Subcutaneous abdominal adipose tissue (tissue), 5 donors: ENCODE measurements at regions not wholly inside any gene's neighbourhood (a gene's known extent, or its start where the extent isn't known, plus 50 kb on each side); places are given as distances from the start of the nearest gene placed in this dataset.

Experiments
- H3K27ac ChIP-seq: one replicate; pipeline ENCODE4 v1.7.0; 2013; ENCODE audit warnings: low read depth, mild to moderate bottlenecking, inconsistent platforms, low read length, moderate library complexity
- H3K27me3 ChIP-seq, 5 donors: one replicate each; pipeline ENCODE4 v1.7.0; 2013; ENCODE audit warnings: low read length in 5 of 5, inconsistent platforms in 1 of 5; ENCODE audit not compliant: control insufficient read depth in 5 of 5, insufficient read depth in 4 of 5
- H3K36me3 ChIP-seq, 5 donors: one replicate each; pipeline ENCODE4 v1.7.0; 2013; ENCODE audit warnings: low read length in 5 of 5; ENCODE audit not compliant: control insufficient read depth in 5 of 5, insufficient read depth in 5 of 5
- H3K4me1 ChIP-seq, 5 donors: one replicate each; pipeline ENCODE4 v1.7.0; 2013; ENCODE audit warnings: low read length in 5 of 5, mild to moderate bottlenecking in 3 of 5, moderate library complexity in 1 of 5; ENCODE audit not compliant: control insufficient read depth in 5 of 5, insufficient read depth in 5 of 5
- H3K4me3 ChIP-seq, 5 donors: one replicate each; pipeline ENCODE4 v1.7.0; 2013; ENCODE audit warnings: low read length in 5 of 5, low read depth in 1 of 5
- H3K9ac ChIP-seq, 5 donors: one replicate each; pipeline ENCODE4 v1.7.0; 2013; ENCODE audit warnings: low read length in 5 of 5, mild to moderate bottlenecking in 4 of 5, moderate library complexity in 3 of 5
- H3K9me3 ChIP-seq, 5 donors: one replicate each; pipeline ENCODE4 v1.7.0; 2013; ENCODE audit warnings: low read length in 5 of 5; ENCODE audit not compliant: control insufficient read depth in 5 of 5
- donor health status: healthy.
- donor health status: healthy.
- donor health status: healthy.
- donor health status: healthy.
- donor health status: healthy.

DNA sequence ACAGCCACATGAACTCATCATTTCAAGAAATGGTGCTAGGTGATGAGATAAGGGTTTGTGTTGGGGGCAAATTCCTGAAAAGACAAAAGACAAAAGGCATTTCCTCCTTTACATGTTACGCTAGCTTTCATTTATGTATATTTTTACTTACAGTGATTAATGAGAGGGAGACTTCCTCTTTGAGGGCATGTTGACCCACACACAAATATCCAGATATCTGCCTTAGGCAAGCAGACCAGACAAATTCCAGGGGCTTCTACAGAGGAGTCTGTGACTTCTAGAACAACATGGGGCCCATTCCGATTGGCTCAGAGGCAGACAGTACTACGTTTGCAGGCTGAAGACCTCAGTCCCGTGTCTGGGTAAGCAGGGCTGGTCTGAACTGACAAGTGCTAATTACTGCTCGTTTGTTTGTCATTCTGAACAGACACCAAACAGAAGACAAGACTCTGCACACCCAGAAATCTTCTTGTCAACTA, 74.8 kb upstream of the ST6GAL2 start:
- Histone ChIP-seq H3K27me3 (no peaks in the 10 kb centered on the region), H3K36me3 (no peaks in the 10 kb centered on the region), H3K4me1 (no peaks in the 10 kb centered on the region), H3K4me3 (no peak overlapping the region), H3K27ac (no peak overlapping the region), H3K9ac (no peak overlapping the region), H3K9me3 (no peaks in the 10 kb centered on the region)

DNA sequence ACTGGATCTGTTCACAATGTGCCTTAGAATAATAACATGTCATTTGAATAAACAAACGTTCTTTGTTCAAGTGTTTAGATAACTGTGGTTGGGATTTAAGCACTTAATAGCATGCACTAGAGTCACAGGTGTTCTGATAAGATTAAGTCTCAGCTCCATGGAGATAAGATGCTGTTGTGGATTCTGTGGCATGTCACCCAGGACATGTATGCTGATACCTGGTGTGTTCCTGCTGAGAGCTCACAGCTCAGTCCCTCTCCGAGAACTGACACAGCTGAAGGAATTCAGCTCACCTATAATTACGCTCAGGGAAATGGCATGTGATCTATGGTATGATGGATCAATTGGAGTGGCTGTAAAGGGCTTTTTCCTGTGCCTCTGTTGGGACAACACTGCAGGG, 75.4 kb upstream of the ST6GAL2 start:
- Histone ChIP-seq H3K27ac (no peak overlapping the region), H3K9ac (no peak overlapping the region), H3K27me3 (no peaks in the 10 kb centered on the region), H3K4me1 (no peaks in the 10 kb centered on the region), H3K4me3 (no peak overlapping the region), H3K36me3 (no peaks in the 10 kb centered on the region), H3K9me3 (no peaks in the 10 kb centered on the region)

DNA sequence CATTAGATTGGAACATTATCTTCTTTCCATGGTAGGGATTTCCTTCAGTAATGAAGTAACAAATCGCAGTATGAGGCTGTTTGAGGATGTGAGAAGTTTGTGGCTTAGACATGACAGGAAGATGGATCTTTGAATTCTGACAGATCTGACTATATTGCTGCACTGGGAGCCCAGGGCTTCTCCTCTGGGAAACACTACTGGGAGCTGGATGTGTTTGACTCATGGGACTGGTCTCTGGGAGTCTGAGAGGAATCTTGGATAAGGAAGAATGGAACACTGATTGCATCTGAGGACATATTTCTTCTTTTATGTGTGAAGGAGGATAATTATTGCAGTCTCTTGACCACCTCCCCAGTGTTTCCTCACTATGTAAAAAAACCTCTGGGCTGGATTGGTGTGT, 77.2 kb upstream of the ST6GAL2 start:
- no peak overlapping the region for H3K27ac ChIP-seq
- no peaks in the 10 kb centered on the region for H3K36me3 ChIP-seq
- no peak overlapping the region for H3K4me3 ChIP-seq
- no peak overlapping the region for H3K9ac ChIP-seq
- no peaks in the 10 kb centered on the region for H3K9me3 ChIP-seq
- no peaks in the 10 kb centered on the region for H3K4me1 ChIP-seq
- H3K27me3 ChIP-seq: no peaks in the 10 kb centered on the region

DNA sequence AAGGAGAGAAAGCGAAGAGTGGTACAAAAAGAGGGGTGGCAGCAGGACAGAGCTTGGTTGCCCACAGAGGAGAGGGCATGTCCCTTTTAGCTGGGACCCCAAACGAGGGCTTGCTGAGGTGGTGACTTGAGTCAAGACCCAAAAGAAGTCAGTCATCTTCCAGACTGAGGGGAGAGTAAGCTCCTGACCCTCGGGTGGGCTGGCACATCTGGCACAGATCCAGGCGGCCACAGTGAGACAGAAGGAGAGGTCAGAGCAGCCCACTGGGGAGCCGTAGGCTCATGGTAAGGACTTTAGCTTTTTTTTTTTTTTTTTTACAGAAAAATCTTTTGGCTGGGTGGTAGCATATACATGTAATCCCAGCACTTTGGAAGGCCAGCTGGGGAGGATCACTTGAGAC, 77.9 kb upstream of the ST6GAL2 start:
- no peaks in the 10 kb centered on the region for H3K36me3 ChIP-seq
- H3K4me3 ChIP-seq: no peak overlapping the region
- no peaks in the 10 kb centered on the region for H3K4me1 ChIP-seq
- H3K27ac ChIP-seq: no peak overlapping the region
- H3K9me3 ChIP-seq: no peaks in the 10 kb centered on the region
- no peaks in the 10 kb centered on the region for H3K27me3 ChIP-seq
- H3K9ac ChIP-seq: no peak overlapping the region

DNA sequence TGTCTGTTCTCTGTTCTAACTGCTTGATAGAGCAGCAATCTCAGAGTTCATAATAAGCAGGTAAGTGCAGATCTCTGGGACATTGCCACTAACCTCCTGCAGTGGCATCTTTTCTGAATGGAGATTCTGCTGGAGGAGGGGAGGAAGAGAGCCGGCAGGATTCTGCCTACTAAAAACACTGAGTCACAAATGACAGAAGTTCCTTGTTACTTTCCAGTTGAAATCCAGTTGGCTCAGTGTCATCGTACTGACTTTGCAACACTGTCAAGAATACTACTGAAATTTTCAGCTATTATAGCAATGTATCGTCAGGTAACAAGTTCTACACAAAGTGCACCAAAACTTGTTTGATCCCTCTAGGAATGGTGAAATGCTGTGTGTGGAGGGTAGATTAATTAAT, 79.6 kb upstream of the ST6GAL2 start:
- Histone ChIP-seq H3K27ac (no peak overlapping the region), H3K9me3 (no peaks in the 10 kb centered on the region), H3K4me1 (no peaks in the 10 kb centered on the region), H3K4me3 (no peak overlapping the region), H3K36me3 (no peaks in the 10 kb centered on the region), H3K9ac (no peak overlapping the region), H3K27me3 (no peaks in the 10 kb centered on the region)

DNA sequence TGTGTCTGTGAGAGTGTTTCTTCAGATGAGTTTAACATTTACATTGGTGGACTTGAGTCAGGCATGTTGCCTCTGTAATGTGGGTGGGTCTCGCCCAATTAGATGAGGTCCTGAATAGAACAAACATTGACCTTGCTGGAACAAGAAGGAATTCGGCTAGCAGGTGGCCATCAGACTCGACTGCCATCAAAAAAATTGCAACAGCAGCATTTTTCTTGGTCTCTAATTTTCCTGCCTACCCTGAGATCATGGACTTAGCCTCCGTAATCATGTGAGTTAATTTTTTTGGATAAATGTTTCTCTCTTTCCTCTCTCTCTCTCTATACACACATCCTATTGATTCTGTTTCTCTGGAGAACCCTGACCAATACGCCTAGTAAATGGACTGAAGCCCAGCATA, 83.8 kb upstream of the ST6GAL2 start:
- Histone ChIP-seq H3K36me3 (no peaks in the 10 kb centered on the region), H3K27ac (no peak overlapping the region), H3K4me3 (no peak overlapping the region), H3K27me3 (no peaks in the 10 kb centered on the region), H3K4me1 (no peaks in the 10 kb centered on the region), H3K9me3 (no peaks in the 10 kb centered on the region), H3K9ac (no peak overlapping the region)

DNA sequence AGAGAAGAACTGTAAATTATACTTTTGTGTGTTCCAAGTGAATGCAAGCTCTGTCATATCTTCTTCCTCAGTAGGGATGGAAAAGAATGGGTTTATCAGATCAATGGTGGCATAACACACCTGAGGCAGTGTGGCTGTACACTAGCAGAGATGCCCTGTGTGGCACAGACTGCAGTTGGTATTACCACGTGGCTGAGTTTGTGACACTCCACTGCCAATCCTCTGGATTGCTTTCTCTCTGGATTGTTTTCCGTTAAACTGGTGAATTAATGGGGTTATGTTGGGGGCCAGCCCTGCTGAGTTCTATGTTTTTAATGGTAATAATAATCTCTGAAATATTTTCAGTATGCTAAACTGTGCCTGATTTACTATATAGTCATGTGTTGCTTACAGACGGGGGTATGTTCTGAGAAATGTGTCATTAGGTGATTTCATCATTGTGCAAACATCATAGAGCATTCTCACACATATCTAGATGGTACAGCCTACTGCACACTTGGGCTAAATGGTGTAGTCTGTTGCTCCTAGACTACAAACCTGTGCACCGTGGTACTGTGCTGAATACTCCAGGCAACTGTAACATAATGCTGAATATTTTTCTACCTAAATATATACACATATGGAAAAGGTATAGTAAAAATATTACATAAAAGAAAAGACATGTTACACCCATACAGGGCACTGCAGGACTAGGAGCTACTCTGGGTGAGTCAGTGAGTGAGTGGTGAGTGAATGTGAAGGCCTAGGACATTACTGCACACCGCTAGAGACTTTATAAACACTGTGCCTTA, 84.7 kb upstream of the ST6GAL2 start:
- Histone ChIP-seq H3K27me3 (no peaks in the 10 kb centered on the region), H3K4me1 (no peaks in the 10 kb centered on the region), H3K27ac (no peak overlapping the region), H3K9me3 (no peaks in the 10 kb centered on the region), H3K36me3 (no peaks in the 10 kb centered on the region), H3K4me3 (no peak overlapping the region), H3K9ac (no peak overlapping the region)

DNA sequence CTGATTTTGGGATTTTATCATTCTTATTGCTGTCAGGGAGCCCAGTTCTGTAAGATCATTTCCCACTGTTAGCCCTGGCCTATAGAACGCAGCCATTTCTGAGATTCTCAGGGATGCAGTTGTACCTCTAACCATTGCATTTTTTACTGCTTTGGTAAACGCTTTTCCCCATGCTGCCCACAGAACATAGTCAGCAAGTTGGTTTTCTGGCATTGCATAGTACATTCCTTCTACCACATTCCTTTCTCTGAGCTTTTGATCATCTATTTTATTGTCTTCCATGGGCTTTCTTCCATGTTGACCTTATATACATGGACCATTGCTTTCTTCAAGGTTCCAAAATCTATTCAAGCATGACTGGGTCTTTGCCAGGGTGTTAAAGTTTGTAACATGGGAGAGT, 86.8 kb upstream of the ST6GAL2 start:
- H3K9me3 ChIP-seq: no peaks in the 10 kb centered on the region

DNA sequence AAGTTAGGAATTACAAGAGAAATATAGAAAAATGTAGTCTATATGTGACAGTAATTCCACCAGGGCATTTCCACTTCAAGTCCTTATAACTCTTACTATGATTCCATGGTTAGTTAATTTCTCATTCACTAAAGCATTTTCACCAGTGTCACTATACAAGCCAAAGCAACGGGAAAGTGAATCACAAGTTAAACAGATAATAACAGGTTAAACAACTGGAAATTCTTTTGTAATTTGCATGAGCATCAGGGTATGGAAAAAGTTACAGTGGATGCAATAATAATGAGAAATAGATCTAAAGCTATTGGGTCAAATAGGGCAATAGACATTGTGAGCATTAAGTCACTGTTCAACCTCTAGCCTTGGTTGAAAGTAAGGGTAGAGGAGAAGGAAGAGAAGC, 88.9 kb upstream of the ST6GAL2 start:
- H3K4me1 ChIP-seq: peaks cover 0 to 6% (median 0%) of the 10 kb centered on the region in 5 donors
- no peak overlapping the region for H3K9ac ChIP-seq
- no peaks in the 10 kb centered on the region for H3K36me3 ChIP-seq
- H3K4me3 ChIP-seq: no peak overlapping the region
- H3K27me3 ChIP-seq: no peaks in the 10 kb centered on the region
- H3K27ac ChIP-seq: no peak overlapping the region
- no peaks in the 10 kb centered on the region for H3K9me3 ChIP-seq

More for the DNA sequence above, 86.8 kb upstream of the ST6GAL2 start:
- H3K27me3 ChIP-seq: no peaks in the 10 kb centered on the region
- H3K4me1 ChIP-seq: peaks cover 0 to 4% (median 0%) of the 10 kb centered on the region in 5 donors
- H3K27ac ChIP-seq: no peak overlapping the region
- H3K36me3 ChIP-seq: no peaks in the 10 kb centered on the region
- no peak overlapping the region for H3K9ac ChIP-seq
- no peak overlapping the region for H3K4me3 ChIP-seq

DNA sequence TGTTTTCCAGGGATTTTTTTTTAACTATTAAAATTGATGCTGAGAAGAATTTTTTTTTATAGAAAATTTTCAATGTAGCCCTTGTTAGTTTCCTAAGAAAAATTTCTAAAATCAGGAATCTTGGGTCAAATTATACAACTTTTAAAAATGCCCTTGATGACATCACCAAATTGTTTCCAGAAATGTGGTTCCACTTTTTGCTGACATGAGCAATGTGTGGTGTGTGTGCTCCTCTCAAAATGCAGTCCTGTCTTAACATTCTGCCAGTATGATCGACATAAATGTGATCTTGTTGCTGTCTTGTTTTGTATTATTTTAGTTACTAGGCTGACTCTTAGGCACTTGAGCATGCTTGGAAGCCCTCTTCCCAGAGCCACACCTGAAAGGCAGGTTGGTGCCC, 89.7 kb upstream of the ST6GAL2 start:
- H3K27me3 ChIP-seq: no peaks in the 10 kb centered on the region
- no peak overlapping the region for H3K27ac ChIP-seq
- no peaks in the 10 kb centered on the region for H3K9me3 ChIP-seq
- no peak overlapping the region for H3K4me3 ChIP-seq
- H3K9ac ChIP-seq: no peak overlapping the region
- H3K4me1 ChIP-seq: peaks cover 0 to 6% (median 0%) of the 10 kb centered on the region in 5 donors
- H3K36me3 ChIP-seq: no peaks in the 10 kb centered on the region
